ENCODE measurements at regions not wholly inside any gene's neighbourhood (a gene's known extent, or its start where the extent isn't known, plus 50 kb on each side); places are given as distances from the start of the nearest gene placed in this dataset.

DNA sequence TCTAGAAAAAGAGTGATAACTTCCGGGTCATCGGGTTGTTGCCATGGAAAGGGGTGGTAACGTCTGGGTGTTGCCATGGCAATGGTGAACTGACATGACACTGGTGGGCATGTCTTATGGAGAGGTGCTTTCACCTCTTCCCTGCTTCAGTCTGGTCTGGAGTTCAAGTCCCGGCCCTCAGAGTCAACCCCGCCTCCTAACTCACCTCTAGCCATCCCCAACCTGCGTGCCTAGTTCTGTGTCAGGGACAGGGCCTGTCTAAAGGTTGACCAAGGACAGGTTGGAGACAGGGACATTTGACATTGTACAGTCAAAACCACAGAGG, 96.0 kb downstream of the LSM3 start:
- TF ChIP-seq POLR2AphosphoS5 (IDR thresholded peaks at IDR 0.05; ENCODE audit: low read depth, low read length) (no peak), CREB1 (IDR thresholded peaks at IDR 0.05) (no peak), E2F6 (IDR thresholded peaks at IDR 0.05) (no peak), POLR2A (IDR thresholded peaks at IDR 0.05; ENCODE audit: control extremely low read depth in 1 of 2, low read depth in 2 of 2, low read length in 2 of 2) (no peak), CTCF (IDR thresholded peaks at IDR 0.05; ENCODE audit: control extremely low read depth in 1 of 3, insufficient read depth in 1 of 3, low read depth in 1 of 3, low read length in 3 of 3) (no peak)

All from H1 (cell line).